Mesenchymal stem cell (in vitro differentiated cells and primary cell): ENCODE measurements at regions not wholly inside any gene's neighbourhood (a gene's known extent, or its start where the extent isn't known, plus 50 kb on each side); places are given as distances from the start of the nearest gene placed in this dataset.

Source experiments
- DNase-seq: peaks from one replicate; pipeline ENCODE4 v3.0.0-alpha.2; 2013
- H2AFZ ChIP-seq: one replicate; pipeline ENCODE4 v1.6.1; 2013; ENCODE audit warnings: low read depth, mild to moderate bottlenecking, control low read depth, inconsistent platforms, low read length, moderate library complexity
- H2AK5ac ChIP-seq: 2 replicates; pipeline ENCODE4 v1.6.1; 2013; ENCODE audit warnings: low read length, moderate library complexity, mild to moderate bottlenecking, inconsistent platforms; ENCODE audit not compliant: severe bottlenecking
- H2BK120ac ChIP-seq: one replicate; pipeline ENCODE4 v1.6.1; 2013; ENCODE audit warnings: low read depth, mild to moderate bottlenecking, inconsistent platforms, low read length, moderate library complexity
- H2BK12ac ChIP-seq, 2 experiments: one replicate each; pipeline ENCODE4 v1.6.1; 2013; ENCODE audit warnings: inconsistent platforms in 2 of 2, low read length in 2 of 2, mild to moderate bottlenecking in 2 of 2, moderate library complexity in 2 of 2, control low read depth in 1 of 2
- H2BK15ac ChIP-seq: one replicate; pipeline ENCODE4 v1.6.1; 2013; ENCODE audit warnings: mild to moderate bottlenecking, low read depth, inconsistent platforms; ENCODE audit not compliant: poor library complexity, severe bottlenecking
- H2BK5ac ChIP-seq: 2 replicates; pipeline ENCODE4 v1.6.1; 2013; ENCODE audit warnings: low read depth, mild to moderate bottlenecking, low read length, control low read depth, inconsistent platforms; ENCODE audit not compliant: poor library complexity, severe bottlenecking
- H3K14ac ChIP-seq, 2 experiments: one replicate each; pipeline ENCODE4 v1.6.1; 2013; ENCODE audit warnings: inconsistent platforms in 2 of 2, low read length in 2 of 2, control low read depth in 1 of 2, mild to moderate bottlenecking in 1 of 2, moderate library complexity in 1 of 2
- H3K18ac ChIP-seq, 2 experiments: one replicate each; pipeline ENCODE4 v1.6.1; 2013; ENCODE audit warnings: inconsistent platforms in 2 of 2, low read length in 2 of 2, control low read depth in 1 of 2, low read depth in 1 of 2, mild to moderate bottlenecking in 1 of 2
- H3K23ac ChIP-seq, 2 experiments: one replicate each; pipeline ENCODE4 v1.6.1; 2013; ENCODE audit warnings: inconsistent platforms in 2 of 2, low read length in 2 of 2, mild to moderate bottlenecking in 2 of 2, moderate library complexity in 2 of 2, control low read depth in 1 of 2
- H3K27ac ChIP-seq: 2 replicates; pipeline ENCODE4 v1.5.1; 2013; ENCODE audit warnings: mild to moderate bottlenecking, moderate library complexity, low read length, control low read depth, inconsistent platforms; ENCODE audit not compliant: poor library complexity, severe bottlenecking
- H3K27me3 ChIP-seq, 2 experiments: 2 replicates each; pipeline versions ENCODE4 v1.6.1 to v1.7.0; 2013; ENCODE audit warnings: low read length in 2 of 2, mild to moderate bottlenecking in 2 of 2, moderate library complexity in 2 of 2, control low read depth in 1 of 2, inconsistent platforms in 1 of 2; ENCODE audit not compliant: control insufficient read depth in 1 of 2, insufficient read depth in 1 of 2
- H3K36me3 ChIP-seq, 2 experiments: 2 replicates each; pipeline versions ENCODE4 v1.6.1 to v1.7.0; 2013; ENCODE audit warnings: low read length in 2 of 2, control low read depth in 1 of 2, inconsistent platforms in 1 of 2, low read depth in 1 of 2, mild to moderate bottlenecking in 1 of 2; ENCODE audit not compliant: insufficient read depth in 2 of 2, control insufficient read depth in 1 of 2
- H3K4ac ChIP-seq, 2 experiments: one replicate each; pipeline ENCODE4 v1.6.1; 2013; ENCODE audit warnings: inconsistent platforms in 2 of 2, low read length in 2 of 2, mild to moderate bottlenecking in 2 of 2, moderate library complexity in 2 of 2, control low read depth in 1 of 2, low read depth in 1 of 2
- H3K4me1 ChIP-seq: 2 replicates; pipeline ENCODE4 v1.6.1; 2013; ENCODE audit warnings: low read depth, low read length, control low read depth; ENCODE audit not compliant: control insufficient read depth, insufficient read depth
- H3K4me2 ChIP-seq: 2 replicates; pipeline ENCODE4 v1.6.1; 2013; ENCODE audit warnings: low read length, mild to moderate bottlenecking, inconsistent platforms; ENCODE audit not compliant: poor library complexity, severe bottlenecking
- H3K4me3 ChIP-seq, 2 experiments: 2 replicates each; pipeline versions ENCODE4 v1.5.1 to v1.7.0; 2013; ENCODE audit warnings: low read length in 2 of 2, mild to moderate bottlenecking in 2 of 2, control low read depth in 1 of 2, low read depth in 1 of 2; ENCODE audit not compliant: insufficient read depth in 1 of 2
- H3K79me1 ChIP-seq: replicated peaks from 2 replicates; pipeline ENCODE4 v1.6.1; 2013; ENCODE audit warnings: mild to moderate bottlenecking, control low read depth, low read length, inconsistent platforms; ENCODE audit not compliant: poor library complexity, severe bottlenecking
- H3K9ac ChIP-seq: 2 replicates; pipeline ENCODE4 v1.7.0; 2013; ENCODE audit warnings: mild to moderate bottlenecking, low read length, moderate library complexity
- H3K9me3 ChIP-seq: 2 replicates; pipeline ENCODE4 v1.7.0; 2013; ENCODE audit warnings: mild to moderate bottlenecking, low read length; ENCODE audit not compliant: control insufficient read depth
- H4K8ac ChIP-seq: one replicate; pipeline ENCODE4 v1.6.1; 2013; ENCODE audit warnings: inconsistent platforms, mild to moderate bottlenecking, low read length, moderate library complexity
- H4K91ac ChIP-seq: one replicate; pipeline ENCODE4 v1.6.1; 2013; ENCODE audit warnings: mild to moderate bottlenecking, low read length, inconsistent platforms
- WGBS: methylation state at CpG from one replicate; pipeline ENCODE4 v1.1.7; 2013; ENCODE audit warnings: mixed read lengths; 5-methylcytosine and 5-hydroxymethylcytosine counted together

GRCh38 chr4:123598331-123598730 lies 201.7 kb downstream of the SPRY1 start:
- Histone ChIP-seq H4K91ac (no peak overlapping the region), H3K27ac (no peak overlapping the region), H3K27me3 (no peaks in the 10 kb centered on the region), H3K4me1 (peaks cover 3% of the 10 kb centered on the region), H2BK12ac (no peak overlapping the region), H3K9me3 (no peaks in the 10 kb centered on the region), H4K8ac (no peak overlapping the region), H2AFZ (no peak overlapping the region), H3K36me3 (no peaks in the 10 kb centered on the region), H3K79me1 (no peaks in the 10 kb centered on the region), H3K4ac (no peak overlapping the region), H3K14ac (no peak overlapping the region), H2BK15ac (no peak overlapping the region), H2BK120ac (no peak overlapping the region), H3K23ac (no peak overlapping the region), H2AK5ac (no peak overlapping the region), H3K4me2 (no peak overlapping the region), H3K9ac (no peak overlapping the region), H3K4me3 (no peak overlapping the region), H2BK5ac (no peak overlapping the region), H3K18ac (no peak overlapping the region)
- WGBS, result 100% methylated on average over 1 of the region's 1 CpG
- DNase-seq, result no peak

GRCh38 chr4:123599061-123599919 lies 202.7 kb downstream of the SPRY1 start:
- Histone ChIP-seq H3K18ac (peak overlapping the region in 1 of 2 experiments; percentile 65), H2BK120ac (no peak overlapping the region), H2BK12ac (no peak overlapping the region), H3K9ac (no peak overlapping the region), H2AK5ac (no peak overlapping the region), H2AFZ (no peak overlapping the region), H3K4me1 (peaks cover 5% of the 10 kb centered on the region), H3K4ac (no peak overlapping the region), H3K14ac (no peak overlapping the region), H3K36me3 (no peaks in the 10 kb centered on the region), H2BK15ac (no peak overlapping the region), H3K4me3 (no peak overlapping the region), H3K4me2 (no peak overlapping the region), H4K91ac (no peak overlapping the region), H3K27ac (no peak overlapping the region), H2BK5ac (no peak overlapping the region), H4K8ac (no peak overlapping the region), H3K79me1 (no peaks in the 10 kb centered on the region), H3K23ac (no peak overlapping the region), H3K27me3 (no peaks in the 10 kb centered on the region), H3K9me3 (no peaks in the 10 kb centered on the region)
- peak; percentile 75 for DNase-seq
- no CpG with 5 or more reads among the region's 3 CpGs for WGBS

GRCh38 chr4:123599920-123600810 lies 203.6 kb downstream of the SPRY1 start:
- Histone ChIP-seq H4K8ac (no peak overlapping the region), H3K18ac (peak overlapping the region in 1 of 2 experiments; percentile 60), H2BK5ac (no peak overlapping the region), H3K36me3 (no peaks in the 10 kb centered on the region), H3K23ac (no peak overlapping the region), H3K4me1 (peaks cover 5% of the 10 kb centered on the region), H2BK120ac (no peak overlapping the region), H3K4ac (peak overlapping the region in 1 of 2 experiments; percentile 19), H2AFZ (no peak overlapping the region), H3K4me2 (no peak overlapping the region), H2AK5ac (peak overlapping the region; percentile 76), H3K79me1 (no peaks in the 10 kb centered on the region), H2BK12ac (peak overlapping the region in 1 of 2 experiments; percentile 54), H3K27ac (peak overlapping the region; percentile 65), H2BK15ac (no peak overlapping the region), H3K9me3 (no peaks in the 10 kb centered on the region), H3K4me3 (no peak overlapping the region), H3K14ac (no peak overlapping the region), H3K27me3 (no peaks in the 10 kb centered on the region), H3K9ac (peak overlapping the region; percentile 46), H4K91ac (no peak overlapping the region)
- peak; percentile 82 for DNase-seq
- 13% methylated on average over 2 of the region's 5 CpGs for WGBS
